DOHH2 (cell line): ENCODE measurements at regions not wholly inside any gene's neighbourhood (a gene's known extent, or its start where the extent isn't known, plus 50 kb on each side); places are given as distances from the start of the nearest gene placed in this dataset.

Experiments used
- H3F3A ChIP-seq: fragments of 200-600 bp; sonication (generic), shearing (Covaris generic); 2 replicates; pipeline ENCODE4 v1.6.0; 2016; ENCODE audit warnings: antibody characterized with exemption, mild to moderate bottlenecking; ENCODE audit not compliant: control insufficient read depth, insufficient read depth
- H3K27ac ChIP-seq: fragments of 200-600 bp; sonication (generic); 2 replicates; pipeline ENCODE4 v1.5.1; 2014; ENCODE audit warnings: low read depth, mild to moderate bottlenecking, low read length, moderate library complexity
- H3K27me3 ChIP-seq: fragments of 200-600 bp; sonication (generic); 2 replicates; pipeline ENCODE4 v1.6.1; 2014; ENCODE audit warnings: mild to moderate bottlenecking, low read length, mixed read lengths; ENCODE audit not compliant: control insufficient read depth
- H3K36me3 ChIP-seq: fragments of 200-600 bp; sonication (generic); 2 replicates; pipeline ENCODE4 v1.6.1; 2014; ENCODE audit warnings: mild to moderate bottlenecking, low read length, moderate library complexity, mixed read lengths; ENCODE audit not compliant: control insufficient read depth
- H3K4me1 ChIP-seq: fragments of 200-600 bp; sonication (generic); 2 replicates; pipeline ENCODE4 v1.6.1; 2014; ENCODE audit warnings: mild to moderate bottlenecking, low read length, mixed read lengths; ENCODE audit not compliant: control insufficient read depth
- H3K4me2 ChIP-seq: fragments of 200-600 bp; sonication (generic); 2 replicates; pipeline ENCODE4 v1.6.0; 2014; ENCODE audit warnings: mild to moderate bottlenecking, low read length, moderate library complexity
- H3K4me3 ChIP-seq: fragments of 200-600 bp; sonication (generic); 2 replicates; pipeline ENCODE4 v1.5.1; 2014; ENCODE audit warnings: mild to moderate bottlenecking, low read length, mixed read lengths
- H3K79me2 ChIP-seq: fragments of 200-600 bp; sonication (generic); 2 replicates; pipeline ENCODE4 v1.6.1; 2014; ENCODE audit warnings: mild to moderate bottlenecking, low read length, mixed read lengths; ENCODE audit not compliant: control insufficient read depth
- H3K9me2 ChIP-seq: fragments of 200-600 bp; sonication (generic); replicated peaks from 2 replicates; pipeline ENCODE4 v1.6.1; 2014; ENCODE audit warnings: mild to moderate bottlenecking, low read length, mixed read lengths; ENCODE audit not compliant: control insufficient read depth
- H3K9me3 ChIP-seq: fragments of 200-600 bp; sonication (generic); 2 replicates; pipeline ENCODE4 v1.6.1; 2014; ENCODE audit warnings: antibody characterized with exemption, low read length, mixed read lengths; ENCODE audit not compliant: control insufficient read depth, insufficient read depth
- H4K20me1 ChIP-seq: fragments of 200-600 bp; sonication (generic); 2 replicates; pipeline ENCODE4 v1.6.0; 2014; ENCODE audit warnings: low read depth, mild to moderate bottlenecking, antibody characterized with exemption, low read length, moderate library complexity; ENCODE audit not compliant: control insufficient read depth, insufficient read depth
- EZH2phosphoT487 ChIP-seq: fragments of 200-600 bp; sonication (generic); IDR thresholded peaks from 2 replicates; pipeline ENCODE4 v1.6.1; 2017; ENCODE audit warnings: borderline replicate concordance, mild to moderate bottlenecking, antibody characterized with exemption, low read length, moderate library complexity, mixed read lengths
- TF ChIP-seq, protein P1 (sequence below): fragments of 200-600 bp; sonication (generic); IDR thresholded peaks from one replicate; pipeline ENCODE4 v1.5.1; 2014; ENCODE audit warnings: antibody characterized with exemption, mild to moderate bottlenecking, low read depth, low read length; ENCODE audit not compliant: poor library complexity, severe bottlenecking

DNA sequence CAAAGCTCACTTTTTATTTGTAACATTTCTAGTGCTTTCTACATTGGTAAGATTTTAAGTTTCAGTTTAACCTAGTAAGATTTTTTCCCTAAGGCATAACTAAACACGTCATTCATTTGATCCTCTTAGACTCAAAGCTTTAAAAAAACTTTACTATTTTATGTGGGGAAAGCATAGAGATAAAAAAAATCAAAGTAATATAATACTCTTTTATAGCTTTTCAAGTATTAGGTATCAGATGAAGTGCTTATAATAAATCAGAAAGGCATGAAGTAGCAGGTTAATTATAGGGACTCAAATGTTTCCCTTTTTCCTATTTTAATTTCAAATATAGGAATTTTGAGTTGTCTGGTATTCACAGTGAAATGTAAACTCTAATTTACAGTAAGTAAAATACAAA lies 68.0 kb upstream of the POU5F2 start:
- H3K4me3 ChIP-seq = no peak overlapping the region
- no peaks in the 10 kb centered on the region for H3K36me3 ChIP-seq
- H3K9me2 ChIP-seq = no peaks in the 10 kb centered on the region

DNA sequence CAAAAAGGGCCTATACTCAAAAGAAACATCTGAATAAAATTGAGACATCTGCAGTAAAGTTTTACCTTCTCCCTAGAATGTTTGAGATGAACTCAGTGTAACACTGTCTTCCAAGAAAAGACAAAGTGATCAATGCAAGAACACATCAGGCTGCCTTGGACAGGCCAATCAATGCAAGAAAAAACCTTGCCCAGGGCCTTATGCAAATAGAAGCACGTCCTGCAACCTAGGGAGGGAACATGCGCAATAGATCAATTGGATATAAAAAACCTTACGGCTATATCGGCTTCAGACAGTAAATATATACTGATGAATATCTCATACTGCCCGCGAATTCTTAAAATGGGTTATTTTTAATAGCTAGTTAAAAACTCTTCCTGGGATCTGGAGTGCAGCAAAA lies 66.4 kb upstream of the POU5F2 start:
- H3K36me3 ChIP-seq = no peaks in the 10 kb centered on the region
- H3K4me1 ChIP-seq = no peaks in the 10 kb centered on the region
- no peaks in the 10 kb centered on the region for H4K20me1 ChIP-seq
- H3K79me2 ChIP-seq = no peaks in the 10 kb centered on the region
- no peak overlapping the region for H3K4me2 ChIP-seq
- H3K9me3 ChIP-seq = no peaks in the 10 kb centered on the region
- no peaks in the 10 kb centered on the region for H3K9me2 ChIP-seq
- TF ChIP-seq, protein P1, sequence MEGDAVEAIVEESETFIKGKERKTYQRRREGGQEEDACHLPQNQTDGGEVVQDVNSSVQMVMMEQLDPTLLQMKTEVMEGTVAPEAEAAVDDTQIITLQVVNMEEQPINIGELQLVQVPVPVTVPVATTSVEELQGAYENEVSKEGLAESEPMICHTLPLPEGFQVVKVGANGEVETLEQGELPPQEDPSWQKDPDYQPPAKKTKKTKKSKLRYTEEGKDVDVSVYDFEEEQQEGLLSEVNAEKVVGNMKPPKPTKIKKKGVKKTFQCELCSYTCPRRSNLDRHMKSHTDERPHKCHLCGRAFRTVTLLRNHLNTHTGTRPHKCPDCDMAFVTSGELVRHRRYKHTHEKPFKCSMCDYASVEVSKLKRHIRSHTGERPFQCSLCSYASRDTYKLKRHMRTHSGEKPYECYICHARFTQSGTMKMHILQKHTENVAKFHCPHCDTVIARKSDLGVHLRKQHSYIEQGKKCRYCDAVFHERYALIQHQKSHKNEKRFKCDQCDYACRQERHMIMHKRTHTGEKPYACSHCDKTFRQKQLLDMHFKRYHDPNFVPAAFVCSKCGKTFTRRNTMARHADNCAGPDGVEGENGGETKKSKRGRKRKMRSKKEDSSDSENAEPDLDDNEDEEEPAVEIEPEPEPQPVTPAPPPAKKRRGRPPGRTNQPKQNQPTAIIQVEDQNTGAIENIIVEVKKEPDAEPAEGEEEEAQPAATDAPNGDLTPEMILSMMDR = no peak
- no peak for TF ChIP-seq EZH2phosphoT487
- no peak overlapping the region for H3K27ac ChIP-seq
- H3K27me3 ChIP-seq = no peaks in the 10 kb centered on the region
- H3K4me3 ChIP-seq = no peak overlapping the region
- H3F3A ChIP-seq = no peaks in the 10 kb centered on the region

More for the DNA sequence above, 68.0 kb upstream of the POU5F2 start:
- no peaks in the 10 kb centered on the region for H3K9me3 ChIP-seq
- no peaks in the 10 kb centered on the region for H3K27me3 ChIP-seq
- no peaks in the 10 kb centered on the region for H3F3A ChIP-seq
- H4K20me1 ChIP-seq = no peaks in the 10 kb centered on the region
- H3K4me1 ChIP-seq = no peaks in the 10 kb centered on the region
- H3K27ac ChIP-seq = no peak overlapping the region
- TF ChIP-seq, protein P1 = no peak
- no peak for TF ChIP-seq EZH2phosphoT487
- H3K79me2 ChIP-seq = no peaks in the 10 kb centered on the region
- H3K4me2 ChIP-seq = no peak overlapping the region

DNA sequence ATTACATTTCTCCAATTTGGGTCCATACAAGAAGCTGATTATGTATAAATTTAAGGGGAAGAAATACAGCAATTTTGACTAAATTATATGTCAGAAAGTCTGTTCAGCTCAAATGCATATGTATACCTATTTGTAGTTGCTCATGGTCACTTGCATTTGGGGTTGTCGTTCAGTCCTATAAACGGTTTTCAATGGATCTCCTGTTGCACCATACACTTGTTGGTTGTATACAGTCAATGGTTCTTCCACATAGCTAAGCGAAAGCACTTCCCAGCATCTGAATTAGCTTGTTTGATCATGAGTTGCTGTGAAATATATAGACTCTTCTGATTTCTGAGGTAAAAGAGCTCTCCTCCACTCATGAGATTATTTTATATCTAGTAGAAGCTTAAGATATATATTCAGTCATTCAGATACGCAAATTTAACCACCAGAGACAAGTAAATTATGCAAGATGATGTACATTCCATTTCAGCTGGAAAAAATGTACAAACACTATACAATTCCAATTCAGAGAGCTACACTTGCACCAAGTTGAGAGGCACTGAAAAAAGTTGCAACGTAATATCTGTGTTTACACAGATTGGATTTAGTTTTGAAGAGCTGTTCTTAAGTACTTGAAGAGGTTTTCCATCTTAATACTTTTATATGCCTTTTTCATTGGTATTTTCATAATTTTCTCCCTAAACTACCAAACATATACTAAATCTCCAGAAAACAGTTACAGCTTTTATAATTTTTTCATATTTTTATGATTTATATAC lies 64.4 kb upstream of the POU5F2 start:
- Histone ChIP-seq H3K27ac (no peak overlapping the region), H3K79me2 (no peaks in the 10 kb centered on the region), H3K9me3 (no peaks in the 10 kb centered on the region), H4K20me1 (no peaks in the 10 kb centered on the region), H3K4me3 (no peak overlapping the region), H3K4me2 (no peak overlapping the region), H3F3A (no peaks in the 10 kb centered on the region), H3K9me2 (no peaks in the 10 kb centered on the region), H3K27me3 (no peaks in the 10 kb centered on the region), H3K36me3 (no peaks in the 10 kb centered on the region), H3K4me1 (no peaks in the 10 kb centered on the region)
- TF ChIP-seq, protein P1 = no peak
- no peak for TF ChIP-seq EZH2phosphoT487
